PC-3 (cell line): ENCODE measurements at regions not wholly inside any gene's neighbourhood (a gene's known extent, or its start where the extent isn't known, plus 50 kb on each side); places are given as distances from the start of the nearest gene placed in this dataset.

Experiments
- CTCF ChIP-seq: fragments of 300-600 bp; sonication (generic); conservative IDR thresholded peaks from 2 replicates; pipeline ENCODE4 v1.5.1; 2017; ENCODE audit warnings: antibody characterized with exemption, low read depth, mild to moderate bottlenecking, low read length
- EZH2 ChIP-seq: fragments of 300-600 bp; sonication (generic); IDR thresholded peaks from one replicate; pipeline ENCODE4 v1.6.1; 2017; ENCODE audit warnings: antibody characterized with exemption, mild to moderate bottlenecking, low read length; ENCODE audit not compliant: unreplicated experiment

- TF ChIP-seq CTCF (no peak), EZH2 (no peak)
These were observed 354.0 kb downstream of the ALG10 start for GRCh38 chr12:34376133-34376799.
